ENCODE measurements at regions not wholly inside any gene's neighbourhood (a gene's known extent, or its start where the extent isn't known, plus 50 kb on each side); places are given as distances from the start of the nearest gene placed in this dataset.

DNA sequence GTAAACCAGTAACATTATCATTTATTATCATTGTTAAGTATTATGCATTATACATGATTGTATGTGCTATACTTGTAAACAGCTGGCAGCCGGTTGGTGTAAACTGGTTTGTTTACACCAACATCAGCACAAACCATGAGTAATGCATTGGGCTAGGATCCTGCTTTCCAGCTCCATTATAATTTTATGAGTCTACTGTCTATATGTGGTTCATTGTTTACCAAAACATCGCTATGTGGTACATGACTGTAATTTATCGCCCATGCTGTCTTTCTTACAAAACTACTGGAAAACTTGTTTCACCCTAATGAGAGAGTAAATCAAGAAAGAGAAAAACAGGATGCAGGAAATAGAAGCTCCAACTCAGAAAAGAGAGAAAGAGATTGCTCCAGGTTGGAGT, 224.8 kb upstream of the CBLB start:
- TF ChIP-seq, protein P1, sequence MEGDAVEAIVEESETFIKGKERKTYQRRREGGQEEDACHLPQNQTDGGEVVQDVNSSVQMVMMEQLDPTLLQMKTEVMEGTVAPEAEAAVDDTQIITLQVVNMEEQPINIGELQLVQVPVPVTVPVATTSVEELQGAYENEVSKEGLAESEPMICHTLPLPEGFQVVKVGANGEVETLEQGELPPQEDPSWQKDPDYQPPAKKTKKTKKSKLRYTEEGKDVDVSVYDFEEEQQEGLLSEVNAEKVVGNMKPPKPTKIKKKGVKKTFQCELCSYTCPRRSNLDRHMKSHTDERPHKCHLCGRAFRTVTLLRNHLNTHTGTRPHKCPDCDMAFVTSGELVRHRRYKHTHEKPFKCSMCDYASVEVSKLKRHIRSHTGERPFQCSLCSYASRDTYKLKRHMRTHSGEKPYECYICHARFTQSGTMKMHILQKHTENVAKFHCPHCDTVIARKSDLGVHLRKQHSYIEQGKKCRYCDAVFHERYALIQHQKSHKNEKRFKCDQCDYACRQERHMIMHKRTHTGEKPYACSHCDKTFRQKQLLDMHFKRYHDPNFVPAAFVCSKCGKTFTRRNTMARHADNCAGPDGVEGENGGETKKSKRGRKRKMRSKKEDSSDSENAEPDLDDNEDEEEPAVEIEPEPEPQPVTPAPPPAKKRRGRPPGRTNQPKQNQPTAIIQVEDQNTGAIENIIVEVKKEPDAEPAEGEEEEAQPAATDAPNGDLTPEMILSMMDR (conservative IDR thresholded peaks at IDR 0.05 in 1 of 2, IDR thresholded peaks at IDR 0.05 in 1 of 2; ENCODE audit: extremely low read depth in 1 of 2, insufficient read depth in 1 of 2, low read depth in 1 of 2, low read length in 2 of 2), result no peak
- no peak for TF ChIP-seq EZH2 (IDR thresholded peaks at IDR 0.05; ENCODE audit: borderline replicate concordance, low read length)

All from mammary epithelial cell (primary cell).